Ureter (tissue), 1 donor: ENCODE measurements at regions not wholly inside any gene's neighbourhood (a gene's known extent, or its start where the extent isn't known, plus 50 kb on each side); places are given as distances from the start of the nearest gene placed in this dataset.

Source experiments
- DNase-seq: peaks from one replicate; pipeline ENCODE4 v3.0.0-alpha.2; 2020; ENCODE audit warnings: low spot score
- donor health status: DM: yes; HTN: yes; CAD: no.

DNA sequence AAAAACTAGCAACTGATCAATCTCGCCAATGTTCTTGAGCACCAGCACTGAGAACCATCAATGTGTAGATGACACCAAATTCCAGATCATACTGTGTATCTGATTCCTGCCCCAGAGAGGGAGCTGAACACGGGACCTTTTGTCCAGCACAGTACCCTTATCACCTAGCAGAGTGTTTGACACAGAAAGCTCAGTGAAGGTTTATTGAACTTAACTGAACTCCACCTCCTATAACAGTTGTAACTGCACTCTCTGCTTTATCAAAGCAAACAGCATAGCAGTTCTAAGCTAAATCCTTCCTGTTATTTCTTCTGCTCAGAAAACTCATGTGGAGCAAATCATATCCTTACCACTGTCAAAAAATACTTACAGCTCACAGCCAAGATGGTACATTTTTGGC is 183.4 kb upstream of the SLCO3A1 start:
- no peak for DNase-seq

- no peak for DNase-seq
Observed at GRCh38 chr15:91678003-91678402, 175.5 kb upstream of the SLCO3A1 start.

- DNase-seq = no peak
Observed at GRCh38 chr15:91679447-91679846, 174.1 kb upstream of the SLCO3A1 start.

DNA sequence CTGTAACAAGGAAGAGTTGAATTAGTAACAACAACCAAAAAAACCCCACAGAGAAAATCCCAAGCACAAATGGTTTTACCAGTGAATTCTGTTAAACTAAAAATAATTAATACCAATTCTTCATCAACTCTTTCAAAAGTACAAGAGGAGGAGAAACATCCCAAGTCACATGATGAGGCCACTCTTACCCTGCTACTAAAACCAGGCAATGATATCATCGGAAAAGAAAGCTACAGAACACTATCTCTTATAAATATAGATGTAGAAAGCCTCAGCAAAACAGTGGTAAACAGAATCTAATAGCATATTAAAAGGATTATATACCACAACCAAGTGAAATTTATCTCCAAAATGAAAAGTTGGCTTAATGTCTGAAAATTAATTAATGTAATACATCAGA is 168.1 kb upstream of the SLCO3A1 start:
- DNase-seq = no peak

DNA sequence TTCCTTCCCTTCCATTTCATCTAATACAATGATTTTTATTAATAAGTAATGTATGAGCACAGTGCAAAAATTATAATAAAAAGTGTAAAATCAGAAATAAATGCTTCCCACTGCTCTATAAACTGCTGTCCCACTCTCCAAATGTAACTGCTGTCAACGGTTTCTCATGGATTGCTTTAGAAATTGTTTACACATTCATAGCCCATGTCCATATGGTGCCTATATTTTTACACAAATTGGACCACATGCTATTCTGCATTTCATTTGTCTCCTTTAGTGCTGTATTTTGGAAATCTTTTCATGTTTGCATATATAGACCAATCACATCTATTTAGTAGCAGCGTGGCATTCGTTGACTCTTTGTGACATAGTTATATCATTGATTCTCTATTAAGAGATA is 164.7 kb upstream of the SLCO3A1 start:
- no peak for DNase-seq

DNA sequence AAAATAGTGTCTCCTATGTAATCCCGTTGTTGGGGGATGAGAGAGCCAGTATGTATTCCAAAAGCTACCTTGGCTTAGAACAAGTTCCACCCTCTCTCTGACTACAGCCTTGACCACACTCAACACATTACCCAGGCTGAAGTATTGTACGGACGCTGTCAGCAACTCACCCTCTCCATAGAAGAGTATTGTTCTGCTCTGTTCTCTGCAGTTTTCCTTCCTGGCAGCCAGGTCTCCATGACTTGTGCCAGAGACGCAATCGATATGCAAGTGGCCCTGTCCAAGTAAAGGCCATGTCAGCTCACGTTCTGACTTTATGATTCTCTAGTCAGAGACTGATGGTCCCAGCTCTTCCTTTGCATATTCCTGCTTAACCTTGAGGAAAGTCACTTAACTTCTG is 164.1 kb upstream of the SLCO3A1 start:
- DNase-seq = no peak

GRCh38 chr15:91692596-91692995 is 160.9 kb upstream of the SLCO3A1 start:
- no peak for DNase-seq

DNA sequence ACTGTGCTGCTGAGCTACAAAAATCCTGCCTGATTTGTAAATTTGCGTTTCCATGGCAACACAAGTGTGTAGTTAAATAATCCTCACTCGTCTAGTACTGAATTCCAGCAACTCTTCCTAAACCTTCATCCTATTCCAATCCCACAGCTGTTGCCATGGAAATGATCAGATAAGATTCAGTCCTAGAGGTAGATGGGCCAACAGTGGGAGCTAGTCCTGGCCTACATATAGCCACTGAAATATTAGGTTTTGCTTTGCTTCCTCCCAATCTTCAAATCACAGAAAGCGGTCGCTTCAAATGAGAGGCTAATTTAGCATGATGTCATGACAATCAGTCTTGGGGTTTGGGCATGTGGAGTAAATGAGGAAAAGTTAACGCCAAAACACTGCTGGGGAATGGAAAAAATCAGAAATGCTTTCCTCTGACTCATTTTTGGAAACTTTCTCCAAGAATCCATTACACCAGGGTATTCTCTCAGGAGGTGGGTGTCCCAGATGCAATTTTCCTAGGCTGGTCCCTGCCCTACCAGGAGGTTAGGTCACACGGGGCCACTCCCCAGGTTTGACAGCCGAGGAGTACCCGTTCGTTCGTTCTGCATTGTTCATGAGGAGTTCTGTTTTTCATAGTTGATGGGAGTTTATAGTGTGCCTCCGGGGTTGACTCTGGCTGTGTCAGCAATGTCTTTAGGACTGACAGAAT is 159.2 kb upstream of the SLCO3A1 start:
- no peak for DNase-seq

DNA sequence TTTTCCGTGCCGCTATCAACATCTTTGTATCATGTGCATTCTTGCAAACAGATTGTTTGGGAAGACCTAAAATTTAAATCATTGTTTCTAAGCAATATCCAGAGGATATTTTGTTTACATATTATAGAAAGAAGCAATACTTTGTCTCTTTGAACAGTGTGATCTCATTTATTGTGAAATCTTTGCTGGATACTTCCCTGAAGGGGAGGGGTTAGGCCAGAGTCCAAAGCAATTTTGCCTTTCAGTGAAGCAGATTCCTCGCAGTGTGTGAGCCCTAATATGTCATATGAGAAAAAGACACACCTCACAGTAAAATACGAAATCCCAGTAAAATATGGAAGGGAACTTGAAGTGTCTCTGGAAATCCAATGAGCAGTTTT is 158.7 kb upstream of the SLCO3A1 start:
- DNase-seq = peak; percentile 74

GRCh38 chr15:91695799-91696198 is 157.7 kb upstream of the SLCO3A1 start:
- no peak for DNase-seq

- DNase-seq = no peak
Observed at GRCh38 chr15:91696981-91697380, 156.5 kb upstream of the SLCO3A1 start.

DNA sequence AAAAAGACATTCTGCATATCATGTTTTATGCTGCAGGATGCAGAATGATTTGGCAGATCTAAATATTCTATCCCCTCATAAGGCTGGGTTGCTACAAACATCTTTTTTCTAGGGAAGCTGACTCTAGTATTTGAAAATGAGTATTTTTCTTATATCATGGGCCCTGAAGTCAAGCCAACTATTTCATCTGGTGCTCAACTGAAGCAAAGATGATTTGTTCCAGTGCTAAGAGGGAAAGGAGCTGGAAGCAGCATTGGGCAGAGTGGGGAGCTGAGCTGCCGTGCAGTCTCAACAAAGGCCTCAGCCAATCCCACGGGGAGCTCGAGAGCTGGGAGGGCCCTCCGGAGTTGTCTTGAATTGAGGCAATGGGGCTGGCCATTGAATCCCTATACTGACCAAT is 155.3 kb upstream of the SLCO3A1 start:
- no peak for DNase-seq

- DNase-seq = no peak
Observed at GRCh38 chr15:91699741-91700140, 153.8 kb upstream of the SLCO3A1 start.

- DNase-seq = no peak
Observed at GRCh38 chr15:91703274-91703673, 150.2 kb upstream of the SLCO3A1 start.

DNA sequence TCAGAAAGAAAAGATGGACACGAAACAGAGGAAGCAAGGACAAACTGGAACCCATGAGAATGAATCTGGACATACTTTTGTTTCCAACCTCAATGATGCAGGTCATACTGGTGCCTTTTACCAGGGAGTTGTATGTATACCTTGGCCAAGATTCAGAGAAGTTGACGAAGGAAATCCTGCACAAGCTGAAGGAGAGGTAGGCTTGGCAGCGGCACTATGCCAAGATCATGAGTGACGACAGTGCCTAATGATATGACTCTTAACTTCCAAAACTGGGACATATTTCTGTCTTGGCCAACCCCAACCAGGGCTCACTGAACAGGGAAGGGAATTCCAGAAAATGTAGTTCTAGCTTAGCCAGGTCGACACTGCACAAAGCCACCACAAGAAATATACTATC is 149.2 kb upstream of the SLCO3A1 start:
- DNase-seq = no peak

DNA sequence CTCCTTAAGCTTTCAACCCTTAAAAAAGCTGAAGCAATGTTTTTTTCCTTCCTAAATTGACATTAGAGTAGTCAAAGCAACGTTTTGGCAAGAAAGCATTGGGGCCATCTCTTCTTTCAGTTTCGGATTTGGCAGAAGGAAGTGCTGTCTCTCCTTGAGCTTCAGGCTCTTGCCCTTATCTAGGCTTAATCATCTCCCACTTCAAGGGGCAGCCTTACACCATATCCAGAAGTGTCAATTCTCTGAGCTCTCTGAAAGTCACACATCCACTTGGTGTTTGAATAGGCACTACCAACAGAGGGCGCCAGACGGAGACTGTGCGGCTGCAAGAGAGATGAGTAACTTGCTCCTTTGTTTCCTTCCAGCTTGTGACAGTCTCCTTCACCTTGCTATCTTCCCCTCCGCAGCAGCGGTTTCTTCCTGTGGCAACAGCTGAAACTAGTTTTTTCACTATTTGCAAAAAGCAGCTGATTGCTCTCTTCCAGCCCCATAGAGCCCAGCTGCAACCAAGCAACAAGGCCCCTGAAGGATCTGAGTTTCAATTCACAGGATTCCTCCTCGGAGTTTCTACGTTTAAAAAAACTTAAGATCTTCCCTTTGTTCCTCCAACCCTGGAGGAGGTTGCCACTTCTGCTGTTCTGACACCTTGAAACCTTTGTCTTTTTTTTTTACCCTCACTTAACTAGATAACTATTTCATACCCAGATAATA is 147.0 kb upstream of the SLCO3A1 start:
- DNase-seq = peak; percentile 83

DNA sequence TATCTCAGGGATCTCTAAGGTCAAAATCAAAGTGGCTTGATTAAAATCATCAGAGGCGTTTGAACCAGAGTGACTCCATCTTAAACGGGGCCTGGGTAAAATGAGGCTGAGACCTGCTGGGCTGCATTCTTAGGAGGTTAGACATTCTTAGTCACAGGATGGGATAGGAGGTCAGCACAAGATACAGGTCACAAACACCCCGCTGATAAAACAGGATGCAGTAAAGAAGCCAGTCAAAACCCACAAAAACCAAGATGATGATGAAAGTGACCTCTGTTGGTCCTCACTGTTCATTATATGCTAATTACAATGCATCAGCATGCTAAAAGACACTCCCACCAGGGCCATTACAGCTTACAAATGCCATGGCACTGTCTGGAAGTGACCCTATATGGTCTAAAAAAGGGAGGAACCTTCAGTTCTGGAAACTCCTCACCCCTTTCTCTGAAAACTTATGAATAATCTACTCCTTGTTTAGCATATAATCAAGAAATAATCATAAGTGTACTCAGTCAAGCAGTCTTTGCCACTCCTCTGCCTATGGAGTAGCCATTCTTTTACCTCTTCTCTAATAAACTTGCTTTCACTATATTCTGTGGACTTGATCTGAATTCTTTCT is 143.3 kb upstream of the SLCO3A1 start:
- DNase-seq = no peak

DNA sequence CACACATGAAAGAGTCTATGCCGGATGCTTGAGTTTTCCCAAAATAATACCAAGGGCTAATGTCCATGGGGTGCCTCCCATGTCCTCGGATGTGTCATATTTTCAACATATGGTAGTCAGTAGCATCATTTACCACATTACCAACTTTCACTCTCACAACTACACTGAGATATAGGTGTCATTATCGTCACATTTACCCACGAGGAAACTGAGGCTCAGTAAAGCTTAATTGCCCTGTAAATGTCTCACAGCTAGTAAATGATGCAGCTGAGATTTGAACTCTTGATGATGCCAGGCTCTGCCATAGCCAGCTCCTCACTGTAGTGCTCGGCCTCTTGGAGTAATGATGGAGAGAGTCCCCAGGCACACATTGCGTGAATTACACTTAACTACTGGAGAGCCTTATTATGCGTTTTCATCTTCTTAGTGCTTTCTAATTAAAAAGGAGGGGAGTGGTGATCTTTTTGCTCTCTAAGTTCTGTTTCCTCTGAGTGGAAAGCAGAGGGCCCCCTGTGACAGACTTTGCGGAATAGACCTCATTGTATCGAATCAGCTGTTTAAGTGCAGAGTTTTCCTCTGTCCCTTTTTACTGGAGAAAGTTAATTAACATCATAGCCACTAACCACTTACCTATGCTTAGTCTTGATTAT is 142.0 kb upstream of the SLCO3A1 start:
- DNase-seq = no peak

DNA sequence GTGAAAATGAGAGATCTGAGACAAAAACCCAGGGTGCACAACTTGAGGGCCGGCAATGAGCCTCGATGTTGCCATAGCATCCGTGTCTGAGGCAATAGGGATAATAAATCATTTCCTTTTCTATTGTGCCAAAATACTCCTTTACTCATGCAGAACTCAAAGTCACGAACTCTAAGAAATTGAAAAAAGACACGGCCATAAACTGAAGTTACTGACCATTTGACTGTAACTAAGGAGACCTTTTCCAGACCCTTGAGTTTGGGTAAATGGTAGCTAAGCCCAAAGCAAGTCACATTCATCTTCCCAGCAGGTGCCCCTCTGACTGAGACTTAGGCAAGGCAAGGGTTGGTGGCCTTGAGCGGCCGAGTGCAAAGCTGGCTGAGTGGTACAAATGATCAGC is 141.2 kb upstream of the SLCO3A1 start:
- DNase-seq = no peak

DNA sequence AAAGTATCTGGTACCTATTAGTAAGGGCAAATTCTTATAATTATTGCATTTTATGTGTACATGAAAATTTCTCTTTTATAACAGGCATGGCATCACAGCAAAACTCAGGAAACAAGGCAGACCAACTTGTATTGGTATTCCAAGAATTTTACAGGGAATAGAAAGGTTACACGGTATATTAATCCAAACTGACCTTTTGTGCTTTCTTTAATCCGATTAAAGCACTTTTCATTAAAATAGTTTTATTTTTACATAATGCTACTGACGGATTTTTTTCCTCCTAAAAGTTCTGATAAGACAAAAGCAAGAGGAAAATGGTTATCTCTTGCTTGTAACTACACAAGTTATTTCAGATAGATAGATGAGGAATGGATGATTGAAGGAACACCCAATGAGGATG is 137.0 kb upstream of the SLCO3A1 start:
- no peak for DNase-seq

DNA sequence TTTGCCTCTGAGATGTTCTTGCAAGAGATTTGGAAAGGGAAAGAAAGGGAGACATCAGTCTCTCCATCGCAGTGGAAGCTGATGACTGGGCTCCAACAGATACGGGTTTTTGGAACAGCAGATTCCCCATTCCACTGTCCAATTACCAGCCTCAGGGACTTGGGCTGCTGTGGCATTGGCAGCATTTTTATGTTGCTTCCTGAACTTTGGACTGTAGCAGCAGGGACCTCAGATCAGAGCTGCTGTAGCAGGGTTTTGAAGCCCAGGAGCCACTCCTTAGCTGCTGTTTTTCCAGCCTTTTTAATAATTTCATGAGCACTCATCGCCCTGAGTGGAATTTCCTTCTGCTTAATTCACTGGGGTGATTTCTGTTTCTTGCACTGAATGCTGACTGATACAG is 135.7 kb upstream of the SLCO3A1 start:
- no peak for DNase-seq

DNA sequence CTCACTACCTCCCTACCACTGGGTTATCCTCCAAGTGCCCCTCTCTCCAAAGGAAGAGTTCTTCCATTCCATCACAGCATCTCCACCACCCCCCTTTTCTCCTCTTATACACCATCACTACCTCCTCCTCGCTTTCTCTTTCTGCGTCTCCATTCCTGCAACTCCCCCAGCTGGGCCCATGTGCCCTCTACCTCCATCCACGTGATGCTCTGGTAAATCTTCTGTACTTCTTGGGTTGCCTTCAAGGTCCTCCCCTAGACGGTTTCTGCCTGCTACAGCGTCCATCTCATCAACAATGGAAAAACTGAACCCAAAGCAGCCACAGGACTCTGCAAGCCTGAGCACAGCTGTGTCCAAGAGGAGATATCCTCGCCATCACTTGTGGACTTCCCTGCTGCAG is 129.5 kb upstream of the SLCO3A1 start:
- no peak for DNase-seq

GRCh38 chr15:91733661-91734060 is 119.8 kb upstream of the SLCO3A1 start:
- DNase-seq = no peak
